B cell (primary cell): ENCODE measurements at regions not wholly inside any gene's neighbourhood (a gene's known extent, or its start where the extent isn't known, plus 50 kb on each side); places are given as distances from the start of the nearest gene placed in this dataset.

ENCODE experiments used
- ATAC-seq: fragments of 200-7000 bp; cut with Tn5 transposase; one replicate; pipeline ENCODE4 v1.10.0; 2021; ENCODE audit warnings: low read depth, mild to moderate bottlenecking, moderate number of reproducible peaks, moderate library complexity
- CTCF ChIA-PET: fragments of 350-600 bp; sonication (Branson Sonifier 250); formaldehyde crosslinking; loops from one replicate; lab custom pipeline; 2021; ENCODE audit warnings: antibody characterized with exemption, inconsistent platforms; lab: Charles Lee
- POLR2A ChIA-PET: fragments of 350-600 bp; sonication (Branson Sonifier 250); formaldehyde crosslinking; loops from one replicate; lab custom pipeline; 2021; ENCODE audit warnings: antibody characterized with exemption; lab: Charles Lee
- DNase-seq: peaks from one replicate; pipeline ENCODE4 v3.0.0; 2013
- H2AFZ ChIP-seq: 2 replicates; pipeline ENCODE4 v1.6.1; 2012; ENCODE audit warnings: mild to moderate bottlenecking, low read depth, low read length; ENCODE audit not compliant: insufficient read depth, poor library complexity, severe bottlenecking
- H3K27ac ChIP-seq, 2 donors: 1 replicate in 1 of 2; 2 replicates in 1 of 2; pipeline ENCODE4 v1.5.1; 2012 to 2013; ENCODE audit warnings: low read length in 2 of 2, mild to moderate bottlenecking in 2 of 2, moderate library complexity in 1 of 2
- H3K27me3 ChIP-seq, 4 experiments: fragments of 200-600 bp in 1 of 4; sonication (generic) in 1 of 4; replicated peaks in 1 of 4; 1 replicate in 2 of 4; 2 replicates in 2 of 4; pipeline versions ENCODE4 v1.6.1 to v1.7.0; 2013 to 2016; ENCODE audit warnings: low read length in 3 of 4, mild to moderate bottlenecking in 2 of 4, mixed read lengths in 1 of 4, moderate library complexity in 1 of 4; ENCODE audit not compliant: insufficient read depth in 4 of 4, control insufficient read depth in 3 of 4; ENCODE audit errors: control extremely low read depth in 1 of 4
- H3K36me3 ChIP-seq, 2 experiments: replicated peaks in 1 of 2; 1 replicate in 1 of 2; 2 replicates in 1 of 2; pipeline versions ENCODE4 v1.6.1 to v1.7.1; 2013; ENCODE audit warnings: low read length in 1 of 2; ENCODE audit not compliant: insufficient read depth in 2 of 2, control insufficient read depth in 1 of 2; ENCODE audit errors: control extremely low read depth in 1 of 2, extremely low read depth in 1 of 2
- H3K4me1 ChIP-seq, 2 donors: fragments of 200-600 bp in 1 of 2; sonication (generic) in 1 of 2; 1 replicate in 1 of 2; 2 replicates in 1 of 2; pipeline versions ENCODE4 v1.5.1 to v1.6.1; 2013 to 2017; ENCODE audit warnings: low read length in 2 of 2; ENCODE audit not compliant: control insufficient read depth in 2 of 2, insufficient read depth in 2 of 2
- H3K4me2 ChIP-seq: replicated peaks from 2 replicates; pipeline ENCODE3; 2012; ENCODE audit warnings: mild to moderate bottlenecking, low read depth, low read length; ENCODE audit not compliant: poor library complexity, severe bottlenecking
- H3K4me3 ChIP-seq, 5 experiments: fragments of 200-600 bp in 1 of 5; sonication (generic) in 1 of 5; 1 replicate in 3 of 5; 2 replicates in 2 of 5; pipeline versions ENCODE4 v1.5.1 to v1.7.0; 2011 to 2016; ENCODE audit warnings: low read length in 4 of 5, mild to moderate bottlenecking in 4 of 5, low read depth in 2 of 5, control low read depth in 1 of 5, moderate library complexity in 1 of 5; ENCODE audit not compliant: insufficient read depth in 1 of 5; ENCODE audit errors: control extremely low read depth in 1 of 5, extremely low read depth in 1 of 5
- H3K79me2 ChIP-seq: fragments of 200-600 bp; sonication (generic); one replicate; pipeline ENCODE4 v1.6.0; 2016; ENCODE audit warnings: low read length; ENCODE audit not compliant: control insufficient read depth, insufficient read depth
- H3K9ac ChIP-seq: fragments of 200-600 bp; sonication (generic); 2 replicates; pipeline ENCODE4 v1.6.1; 2017; ENCODE audit warnings: mild to moderate bottlenecking, low read length, moderate library complexity
- H3K9me3 ChIP-seq, 3 donors: one replicate each; pipeline versions ENCODE4 v1.6.1 to v1.7.1; 2013; ENCODE audit warnings: low read length in 2 of 3; ENCODE audit not compliant: control insufficient read depth in 2 of 3, insufficient read depth in 1 of 3; ENCODE audit errors: control extremely low read depth in 1 of 3
- H4K20me1 ChIP-seq: 2 replicates; pipeline ENCODE4 v1.6.0; 2012; ENCODE audit warnings: mild to moderate bottlenecking, low read length; ENCODE audit not compliant: insufficient read depth, control insufficient read depth, poor library complexity, severe bottlenecking
- H3K27ac Mint-ChIP-seq: one replicate; pipeline ENCODE4 v1.8.0; 2021; ENCODE audit warnings: mixed read lengths
- H3K27me3 Mint-ChIP-seq: one replicate; pipeline ENCODE4 v1.8.0; 2021; ENCODE audit warnings: mixed read lengths
- H3K4me1 Mint-ChIP-seq: one replicate; pipeline ENCODE4 v1.8.0; 2021; ENCODE audit warnings: mixed read lengths
- H3K4me3 Mint-ChIP-seq: one replicate; pipeline ENCODE4 v1.8.0; 2021; ENCODE audit warnings: mixed read lengths
- H3K9me3 Mint-ChIP-seq: one replicate; pipeline ENCODE4 v1.8.0; 2022; ENCODE audit warnings: mixed read lengths; ENCODE audit not compliant: insufficient read depth
- EZH2 ChIP-seq: IDR thresholded peaks from 2 replicates; pipeline ENCODE4 v1.6.1; 2012; ENCODE audit warnings: borderline replicate concordance, low read depth, mild to moderate bottlenecking, moderate library complexity, low read length; ENCODE audit not compliant: insufficient read depth, poor library complexity, severe bottlenecking
- WGBS: methylation state at CpG from one replicate; pipeline ENCODE4 v1.1.5; 2013; ENCODE audit warnings: missing lambda C conversion rate; ENCODE audit not compliant: insufficient coverage; 5-methylcytosine and 5-hydroxymethylcytosine counted together
- intact Hi-C: fragments of 100-400 bp; cut with micrococcal nuclease; formaldehyde crosslinking; loops from one replicate; pipeline ENCODE4 v1.10.0; 2022
- TF ChIP-seq, protein P1 (sequence below): fragments of 200-600 bp; IDR thresholded peaks from one replicate; pipeline ENCODE4 v1.8.0; 2022; ENCODE audit warnings: antibody characterized with exemption, mild to moderate bottlenecking

DNA sequence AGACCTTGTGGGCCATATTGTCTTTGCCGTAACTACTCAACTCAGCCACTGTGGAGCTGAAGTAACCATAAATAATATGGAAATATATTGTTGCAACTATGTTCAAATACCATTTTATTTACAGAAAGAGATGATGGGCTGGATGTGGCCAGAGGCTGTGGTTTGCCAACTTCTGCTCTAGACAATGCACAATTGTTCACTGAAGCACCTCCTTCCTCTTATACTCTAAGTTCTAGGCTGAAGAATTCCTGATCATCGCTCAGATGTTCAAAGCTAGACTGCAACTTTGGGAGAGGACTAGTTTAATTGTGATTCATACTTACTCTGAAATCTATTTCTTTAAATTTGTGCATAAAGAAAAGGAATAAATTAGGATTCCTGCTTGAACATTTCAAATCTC lies 245.0 kb downstream of the TAF11L14 start:
- no peaks in the 10 kb centered on the region for H3K9me3 Mint-ChIP-seq
- Histone ChIP-seq H3K36me3 (no peaks in the 10 kb centered on the region), H2AFZ (no peak overlapping the region), H3K9me3 (no peaks in the 10 kb centered on the region), H3K79me2 (no peaks in the 10 kb centered on the region), H3K9ac (no peak overlapping the region), H3K4me2 (no peak overlapping the region), H3K4me1 (no peaks in the 10 kb centered on the region), H3K27me3 (no peaks in the 10 kb centered on the region), H4K20me1 (no peaks in the 10 kb centered on the region), H3K4me3 (no peak overlapping the region), H3K27ac (no peak overlapping the region)
- no peaks in the 10 kb centered on the region for H3K4me1 Mint-ChIP-seq
- intact Hi-C loops, result no loop called here
- H3K27me3 Mint-ChIP-seq, result no peaks in the 10 kb centered on the region
- ChIA-PET CTCF (no interaction called here), POLR2A (no interaction called here)
- H3K4me3 Mint-ChIP-seq, result no peak overlapping the region
- ATAC-seq (no peak), DNase-seq (no peak)
- no peak for TF ChIP-seq EZH2
- TF ChIP-seq, protein P1, sequence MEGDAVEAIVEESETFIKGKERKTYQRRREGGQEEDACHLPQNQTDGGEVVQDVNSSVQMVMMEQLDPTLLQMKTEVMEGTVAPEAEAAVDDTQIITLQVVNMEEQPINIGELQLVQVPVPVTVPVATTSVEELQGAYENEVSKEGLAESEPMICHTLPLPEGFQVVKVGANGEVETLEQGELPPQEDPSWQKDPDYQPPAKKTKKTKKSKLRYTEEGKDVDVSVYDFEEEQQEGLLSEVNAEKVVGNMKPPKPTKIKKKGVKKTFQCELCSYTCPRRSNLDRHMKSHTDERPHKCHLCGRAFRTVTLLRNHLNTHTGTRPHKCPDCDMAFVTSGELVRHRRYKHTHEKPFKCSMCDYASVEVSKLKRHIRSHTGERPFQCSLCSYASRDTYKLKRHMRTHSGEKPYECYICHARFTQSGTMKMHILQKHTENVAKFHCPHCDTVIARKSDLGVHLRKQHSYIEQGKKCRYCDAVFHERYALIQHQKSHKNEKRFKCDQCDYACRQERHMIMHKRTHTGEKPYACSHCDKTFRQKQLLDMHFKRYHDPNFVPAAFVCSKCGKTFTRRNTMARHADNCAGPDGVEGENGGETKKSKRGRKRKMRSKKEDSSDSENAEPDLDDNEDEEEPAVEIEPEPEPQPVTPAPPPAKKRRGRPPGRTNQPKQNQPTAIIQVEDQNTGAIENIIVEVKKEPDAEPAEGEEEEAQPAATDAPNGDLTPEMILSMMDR, result no peak
- H3K27ac Mint-ChIP-seq, result no peak overlapping the region
- WGBS, result no CpG with 5 or more reads among the region's 2 CpGs

DNA sequence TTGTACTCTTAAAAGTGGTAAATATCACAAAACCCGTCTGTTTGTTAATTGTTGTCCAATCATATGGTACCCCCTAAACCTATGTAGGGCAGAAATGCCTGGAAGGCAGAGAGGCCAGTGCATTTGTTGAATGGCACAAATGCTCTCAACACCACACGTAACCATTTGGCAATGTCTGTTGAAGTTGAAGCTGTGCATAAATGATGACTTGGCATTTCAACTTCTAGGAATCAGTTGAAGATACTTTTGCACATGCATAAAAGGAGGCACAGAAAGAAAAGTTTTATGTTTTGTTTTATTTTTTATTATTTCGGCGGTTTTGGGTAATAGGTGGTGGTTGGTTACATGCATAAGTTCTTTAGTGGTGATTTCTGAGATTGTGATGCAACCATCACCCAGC lies 246.6 kb downstream of the TAF11L14 start:
- CTCF ChIA-PET, result no interaction called here
- H3K4me1 Mint-ChIP-seq, result no peaks in the 10 kb centered on the region

More for the DNA sequence above, 246.6 kb downstream of the TAF11L14 start:
- H3K9me3 Mint-ChIP-seq, result no peaks in the 10 kb centered on the region
- no peaks in the 10 kb centered on the region for H3K36me3 ChIP-seq
- no peak overlapping the region for H3K27ac ChIP-seq
- H3K4me3 ChIP-seq, result no peak overlapping the region
- TF ChIP-seq, protein P1, result no peak
- TF ChIP-seq EZH2, result no peak
- no peak overlapping the region for H3K4me3 Mint-ChIP-seq
- POLR2A ChIA-PET, result no interaction called here
- H3K9ac ChIP-seq, result no peak overlapping the region
- no peaks in the 10 kb centered on the region for H3K9me3 ChIP-seq
- H3K79me2 ChIP-seq, result no peaks in the 10 kb centered on the region
- intact Hi-C loops, result no loop called here
- no peak overlapping the region for H3K4me2 ChIP-seq
- H4K20me1 ChIP-seq, result no peaks in the 10 kb centered on the region
- no peak overlapping the region for H2AFZ ChIP-seq
- no peaks in the 10 kb centered on the region for H3K27me3 ChIP-seq
- H3K4me1 ChIP-seq, result no peaks in the 10 kb centered on the region
- H3K27ac Mint-ChIP-seq, result no peak overlapping the region
- no peak for DNase-seq
- H3K27me3 Mint-ChIP-seq, result peaks cover 6% of the 10 kb centered on the region
- ATAC-seq, result no peak
- 100% methylated on average over 1 of the region's 4 CpGs for WGBS
